ENCODE measurements at regions not wholly inside any gene's neighbourhood (a gene's known extent, or its start where the extent isn't known, plus 50 kb on each side); places are given as distances from the start of the nearest gene placed in this dataset.

GRCh38 chr16:51399908-51400670 is 249.0 kb upstream of the SALL1 start:
- TF ChIP-seq CTCF (conservative IDR thresholded peaks at IDR 0.05; ENCODE audit: low read depth, low read length), result no peak
- TF ChIP-seq MAFK (IDR thresholded peaks at IDR 0.05; ENCODE audit: low read depth, low read length), result no peak
- no peak for TF ChIP-seq POLR2A (IDR thresholded peaks at IDR 0.05; ENCODE audit: low read depth, low read length)

Measured in IMR-90 (cell line).